Activated CD4-positive, alpha-beta T cell treated with anti-CD3 and anti-CD28 coated beads for 1 hour (primary cell): ENCODE measurements at regions not wholly inside any gene's neighbourhood (a gene's known extent, or its start where the extent isn't known, plus 50 kb on each side); places are given as distances from the start of the nearest gene placed in this dataset.

ENCODE experiments used
- DNase-seq: peaks from one replicate; pipeline ENCODE4 v3.0.0-alpha.2; 2020

DNA sequence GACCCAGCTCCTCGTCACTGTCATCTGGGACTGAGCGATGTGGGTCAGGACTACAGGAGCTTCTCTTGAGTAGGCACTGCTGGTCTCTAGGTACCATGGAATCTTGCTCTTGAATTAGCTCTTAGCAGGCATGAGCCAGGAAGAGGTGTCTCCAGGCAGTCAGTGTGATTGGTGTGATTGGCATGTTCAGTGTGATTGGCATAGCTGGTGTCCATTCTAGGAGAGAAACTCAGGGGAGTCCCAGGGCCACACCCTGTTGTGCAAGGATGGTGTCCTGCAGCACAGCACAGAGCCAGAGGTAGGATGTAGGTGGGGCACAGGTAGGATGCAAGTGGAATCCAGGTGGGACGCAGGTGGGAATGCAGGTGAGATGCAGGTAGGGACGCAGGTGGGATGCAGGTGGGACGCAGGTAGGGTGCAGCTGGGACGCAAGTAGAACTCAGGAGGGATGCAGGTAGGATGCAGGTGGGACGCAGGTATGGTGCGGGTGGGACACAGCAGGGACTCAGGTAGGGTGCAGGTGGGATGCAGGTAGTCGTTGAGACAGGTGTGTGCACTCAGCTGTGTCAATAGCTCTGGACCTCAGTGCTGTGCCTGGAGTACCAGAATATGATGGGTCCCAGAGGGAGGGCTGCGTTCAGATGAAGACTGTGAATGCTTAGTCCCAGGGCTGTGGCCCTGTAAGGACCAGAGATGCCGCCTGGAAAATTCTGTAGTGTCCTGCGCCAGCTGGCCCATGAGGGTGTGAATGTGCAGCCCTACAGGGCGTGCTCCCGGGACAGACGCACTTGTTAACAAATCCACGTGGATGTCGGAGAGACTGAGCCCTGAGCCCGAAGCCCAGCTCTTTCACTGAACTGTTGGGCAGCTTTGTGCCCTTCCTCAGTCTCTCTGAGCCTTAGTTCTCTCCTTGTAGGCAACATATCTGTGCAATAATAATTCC, 248.2 kb upstream of the PITRM1 start:
- DNase-seq = no peak

DNA sequence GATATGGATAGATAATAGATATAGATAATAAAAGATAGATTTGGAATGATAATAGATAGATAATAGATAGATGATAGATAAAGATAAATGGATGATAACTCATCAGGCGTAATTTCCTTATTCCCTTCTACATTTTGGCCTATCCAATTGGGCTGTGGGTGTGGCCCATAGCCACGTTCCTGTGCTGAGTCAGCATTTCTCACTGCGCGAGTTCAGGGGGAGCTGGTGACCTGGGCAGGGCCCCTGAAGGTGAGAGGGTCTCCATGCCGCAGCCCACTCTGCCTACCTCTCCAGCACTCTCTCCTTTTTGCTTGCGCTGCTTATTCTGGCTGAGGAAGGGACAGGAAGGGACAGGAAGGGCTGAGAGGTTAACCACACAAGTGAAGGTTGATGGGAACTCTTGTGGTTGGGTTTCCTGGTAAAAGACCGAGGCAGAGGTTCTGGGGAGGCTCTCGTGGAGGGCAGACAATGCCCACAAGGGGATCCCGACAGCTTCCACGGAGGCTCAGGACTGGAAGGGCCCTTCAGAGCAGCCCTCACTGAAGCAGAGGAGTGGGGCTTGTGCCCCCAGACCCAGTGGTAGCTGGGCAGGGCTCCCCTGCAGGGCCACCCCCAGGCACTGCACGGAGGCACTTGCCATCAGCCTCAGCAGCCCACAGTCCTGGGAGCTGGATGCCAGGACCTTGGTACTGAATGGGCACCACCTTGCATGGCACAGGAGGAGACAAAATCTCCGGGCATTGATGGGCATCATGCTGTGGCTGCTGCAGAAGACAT, 247.3 kb upstream of the PITRM1 start:
- no peak for DNase-seq

DNA sequence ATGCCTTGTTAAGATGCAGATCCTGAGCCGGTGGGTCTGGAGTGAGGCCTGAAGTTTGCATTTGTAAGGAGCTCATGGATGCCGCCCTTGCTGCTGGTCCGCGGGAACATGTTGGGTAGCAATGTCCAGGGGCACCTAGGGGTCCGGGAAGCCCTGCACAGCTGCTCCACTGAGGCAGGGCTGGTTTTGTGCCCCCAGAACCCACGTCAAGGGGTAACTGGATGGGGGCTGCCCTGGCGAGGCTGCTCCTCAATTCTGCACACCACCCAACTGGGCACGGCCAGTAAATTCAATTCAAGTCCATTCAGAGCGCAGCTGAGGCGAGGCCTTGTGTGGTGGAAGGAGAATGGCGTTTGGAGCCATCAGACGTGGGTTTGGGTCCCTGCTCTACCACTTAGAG, 246.3 kb upstream of the PITRM1 start:
- DNase-seq = no peak

DNA sequence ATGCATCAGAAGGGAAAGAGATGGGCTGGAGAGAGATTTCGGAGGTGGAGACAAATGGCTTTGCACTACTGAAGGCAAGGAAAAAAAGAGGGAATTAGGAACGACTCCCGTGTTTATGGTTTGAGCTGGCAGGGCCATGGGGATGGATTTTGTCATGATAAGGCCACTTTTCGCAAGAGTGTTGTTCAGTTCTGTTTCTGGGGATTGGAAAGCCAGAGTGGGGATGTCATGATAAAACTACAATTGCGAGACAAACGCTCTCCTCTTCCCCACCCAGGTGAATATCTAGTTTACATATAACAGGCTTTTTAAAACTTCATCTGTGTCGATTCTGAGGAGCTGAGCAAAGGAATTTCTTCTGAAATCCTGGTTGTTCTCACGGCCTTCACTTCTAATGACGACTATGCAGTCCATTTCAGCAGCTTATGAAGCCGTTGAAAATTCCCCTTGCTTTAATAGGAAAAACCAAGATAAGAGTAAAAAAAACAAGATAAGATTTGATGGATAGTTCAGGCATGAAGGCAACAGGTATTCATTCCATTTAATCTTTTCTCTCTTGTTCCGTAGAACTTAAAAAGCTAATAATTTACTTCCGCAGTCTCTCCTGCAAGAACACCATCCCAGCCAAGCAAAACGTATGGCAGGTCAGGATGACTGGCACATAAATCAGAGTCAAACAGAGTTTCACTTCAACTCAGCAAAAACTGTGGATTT, 245.6 kb upstream of the PITRM1 start:
- DNase-seq = no peak

DNA sequence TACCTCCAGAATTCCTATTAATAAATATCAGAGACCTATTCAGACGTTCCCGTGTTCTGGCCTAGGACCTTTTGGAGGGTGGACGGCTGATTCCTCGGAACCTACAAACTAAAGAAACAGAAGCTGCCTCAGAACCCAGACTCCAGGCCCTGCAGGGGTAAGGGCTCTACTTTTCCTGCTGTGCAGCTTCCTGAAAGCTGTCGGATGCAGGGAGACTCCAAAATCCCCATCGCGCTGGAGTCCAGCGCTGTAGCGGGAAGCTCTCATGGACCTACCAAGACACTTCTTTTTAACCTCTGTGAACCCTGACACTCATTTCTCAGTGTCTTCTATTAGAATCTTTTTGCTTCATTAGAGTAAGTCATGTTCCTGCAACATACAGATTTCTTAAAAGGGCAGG, 244.5 kb upstream of the PITRM1 start:
- no peak for DNase-seq

DNA sequence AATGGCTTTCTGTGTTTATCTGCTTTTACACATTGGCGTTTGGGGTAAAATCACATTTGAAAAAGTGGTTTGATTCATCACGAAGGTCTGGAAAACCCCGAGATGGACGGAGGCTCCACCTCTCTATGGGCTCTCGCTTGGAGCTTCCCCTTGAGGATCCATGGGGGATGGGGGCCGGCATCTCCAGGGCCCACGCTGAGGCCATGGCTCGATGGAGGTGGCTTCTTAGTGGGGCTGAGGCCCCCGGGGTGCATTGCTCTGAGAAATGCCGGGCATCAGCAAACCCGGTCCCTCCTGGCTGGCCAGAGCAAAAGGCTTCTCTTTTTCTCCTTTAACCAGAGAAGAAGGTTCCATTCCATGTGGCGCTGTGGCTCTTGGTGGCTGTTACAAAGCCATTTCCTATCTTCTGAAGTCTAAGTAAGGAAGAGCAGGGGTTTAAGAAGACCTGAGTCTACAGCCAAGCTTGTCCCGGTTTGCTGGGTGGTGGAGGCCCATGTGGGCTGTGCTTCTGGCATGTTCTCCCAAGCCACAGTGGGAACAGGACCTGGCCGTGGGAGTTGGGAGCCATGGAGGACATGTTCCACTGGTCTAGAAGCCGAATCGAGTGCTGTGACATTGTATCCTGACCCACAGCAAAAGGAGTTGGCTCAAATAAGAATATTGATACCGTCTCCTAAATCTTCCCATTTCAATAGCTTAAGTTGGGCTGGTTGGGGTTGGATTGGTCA, 243.5 kb upstream of the PITRM1 start:
- DNase-seq = no peak

- no peak for DNase-seq
These were observed 242.6 kb upstream of the PITRM1 start for GRCh38 chr10:3415038-3415736.

- DNase-seq = no peak
These were observed 242.1 kb upstream of the PITRM1 start for GRCh38 chr10:3414667-3415023.

DNA sequence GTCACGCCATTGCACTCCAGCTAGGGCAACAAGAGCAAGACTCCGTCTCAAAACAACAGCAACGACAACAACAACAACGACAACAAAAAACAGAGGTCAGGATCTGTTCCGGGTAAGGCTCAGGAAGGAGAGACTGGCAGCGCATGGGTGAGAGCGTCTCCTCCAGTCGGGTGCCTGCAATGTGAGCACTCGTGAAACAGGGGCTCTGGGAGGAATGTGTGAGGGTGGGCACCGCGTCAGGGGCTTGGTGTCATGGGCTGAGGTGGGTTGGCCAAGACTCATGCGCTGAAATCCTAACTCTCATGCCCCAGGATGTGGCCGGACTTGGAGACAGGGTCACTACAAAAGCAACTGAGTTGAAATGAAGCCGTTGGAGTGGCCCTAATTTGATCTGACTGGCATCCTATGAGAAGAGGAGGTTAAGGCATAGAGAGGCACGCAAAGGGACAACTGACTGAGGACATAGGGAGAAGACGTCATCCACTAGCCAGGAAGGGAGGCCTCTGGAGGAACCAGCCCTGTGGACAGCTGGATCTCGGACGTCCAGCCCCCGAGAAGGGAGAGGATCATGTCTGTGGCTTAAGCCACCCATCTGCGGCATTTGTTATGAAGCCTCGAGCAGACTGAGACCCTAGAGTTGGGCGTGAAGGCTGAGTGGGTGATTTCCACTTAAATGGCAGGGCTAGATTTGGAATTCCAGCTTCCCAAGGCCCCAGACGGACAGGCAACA, 241.5 kb upstream of the PITRM1 start:
- DNase-seq = no peak

- no peak for DNase-seq
These were observed 240.1 kb upstream of the PITRM1 start for GRCh38 chr10:3412646-3413045.

GRCh38 chr10:3412071-3412582, 239.5 kb upstream of the PITRM1 start:
- DNase-seq = no peak

DNA sequence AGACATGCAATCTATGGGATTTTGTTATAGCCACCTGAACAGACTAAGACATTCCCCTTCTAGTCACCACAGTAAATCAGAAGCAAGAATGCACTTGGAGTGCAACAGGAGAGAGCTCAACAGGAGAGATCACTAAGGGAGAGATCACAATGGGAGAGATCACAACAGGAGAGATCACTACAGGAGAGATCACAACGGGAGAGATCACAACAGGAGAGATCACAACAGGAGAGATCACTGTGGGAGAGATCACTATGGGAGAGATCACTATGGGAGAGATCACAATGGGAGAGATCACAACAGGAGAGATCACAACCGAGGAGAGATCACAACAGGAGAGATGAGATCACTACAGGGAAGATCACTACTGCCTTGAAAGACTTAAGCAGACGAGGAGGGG, 238.5 kb upstream of the PITRM1 start:
- no peak for DNase-seq

- no peak for DNase-seq
These were observed 237.3 kb upstream of the PITRM1 start for GRCh38 chr10:3409928-3410327.

DNA sequence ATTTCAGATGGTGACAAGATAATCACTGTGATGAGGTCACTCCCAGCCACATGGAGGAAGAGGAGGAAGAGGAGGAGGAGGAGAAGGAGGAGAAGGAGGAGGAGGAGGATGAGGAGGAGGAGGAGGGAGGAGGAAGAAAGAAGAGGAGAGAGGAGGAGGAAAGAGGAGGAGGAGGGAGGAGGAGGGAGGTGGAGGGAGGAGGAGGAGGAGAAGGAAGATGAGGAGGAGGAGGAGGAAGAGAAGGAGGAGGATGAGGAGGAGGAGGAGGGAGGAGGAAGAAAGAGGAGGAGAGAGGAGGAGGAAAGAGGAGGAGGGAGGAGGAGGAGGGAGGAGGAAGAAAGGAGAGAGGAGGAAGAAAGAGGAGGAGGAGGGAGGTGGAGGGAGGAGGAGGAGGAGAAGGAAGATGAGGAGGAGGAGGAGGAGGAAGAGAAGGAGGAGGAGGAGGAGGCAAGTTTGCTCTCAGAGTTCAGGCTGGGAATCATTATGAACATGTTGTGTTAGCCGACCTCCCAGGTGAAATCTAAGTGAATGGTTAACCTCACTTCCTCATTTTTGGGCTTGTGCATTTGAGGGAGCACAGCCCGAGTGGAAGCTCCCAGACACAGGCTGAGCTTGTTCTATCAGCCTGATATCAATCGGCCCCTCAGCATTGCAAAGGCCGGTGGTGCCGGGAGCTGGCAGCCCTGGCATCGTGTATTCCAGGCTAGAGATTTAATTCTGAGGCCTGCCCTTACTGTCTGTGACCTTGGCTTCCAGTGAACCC, 236.2 kb upstream of the PITRM1 start:
- no peak for DNase-seq

GRCh38 chr10:3407208-3407607, 234.6 kb upstream of the PITRM1 start:
- no peak for DNase-seq

DNA sequence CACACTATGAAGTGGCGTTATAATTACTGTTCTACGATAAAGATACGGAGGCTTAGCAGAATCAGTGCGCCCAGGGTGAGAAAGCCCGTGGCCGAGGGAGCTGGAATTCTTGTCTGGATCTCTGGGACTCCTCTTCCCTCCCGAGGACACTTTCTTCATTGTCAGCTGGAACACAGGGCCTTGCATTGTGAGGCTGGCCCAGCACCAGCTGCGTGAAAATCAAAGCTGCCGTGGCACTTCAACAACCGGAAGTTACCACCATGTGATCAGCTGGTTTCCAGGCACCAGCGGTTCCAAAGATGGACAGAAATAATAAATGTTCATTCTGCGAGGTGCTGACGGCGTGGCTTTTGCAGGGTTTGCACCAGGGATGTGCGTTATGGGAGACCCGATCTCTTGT, 234.0 kb upstream of the PITRM1 start:
- no peak for DNase-seq

- no peak for DNase-seq
These were observed 231.8 kb upstream of the PITRM1 start for GRCh38 chr10:3404381-3404780.

DNA sequence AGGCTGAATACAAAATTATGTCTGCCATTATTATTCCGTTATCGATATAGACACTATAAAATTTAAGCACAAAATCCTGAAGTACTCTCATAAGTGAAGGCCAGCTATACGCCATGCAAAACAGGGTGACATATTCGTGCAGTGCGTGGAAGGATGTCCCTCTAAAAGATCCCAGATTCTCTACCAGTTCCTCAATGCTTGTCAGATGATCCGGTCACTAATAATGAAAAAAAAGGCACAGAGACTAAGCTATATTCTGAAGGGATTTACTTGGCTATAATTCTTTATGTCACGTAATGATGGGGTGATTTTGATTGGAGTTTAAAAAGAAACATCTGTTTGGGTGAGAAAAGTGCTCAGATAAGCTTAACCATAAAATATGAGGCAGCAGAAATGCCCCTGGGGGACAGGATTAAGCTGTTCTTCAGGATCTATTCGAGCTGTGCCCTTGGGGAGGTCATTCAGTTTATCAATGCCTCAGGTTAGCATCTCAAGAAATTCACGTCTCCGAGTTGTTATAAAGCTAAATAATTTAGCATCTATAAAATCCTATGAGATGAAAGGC, 229.7 kb upstream of the PITRM1 start:
- DNase-seq = no peak

GRCh38 chr10:3401491-3401938, 228.9 kb upstream of the PITRM1 start:
- DNase-seq = no peak

DNA sequence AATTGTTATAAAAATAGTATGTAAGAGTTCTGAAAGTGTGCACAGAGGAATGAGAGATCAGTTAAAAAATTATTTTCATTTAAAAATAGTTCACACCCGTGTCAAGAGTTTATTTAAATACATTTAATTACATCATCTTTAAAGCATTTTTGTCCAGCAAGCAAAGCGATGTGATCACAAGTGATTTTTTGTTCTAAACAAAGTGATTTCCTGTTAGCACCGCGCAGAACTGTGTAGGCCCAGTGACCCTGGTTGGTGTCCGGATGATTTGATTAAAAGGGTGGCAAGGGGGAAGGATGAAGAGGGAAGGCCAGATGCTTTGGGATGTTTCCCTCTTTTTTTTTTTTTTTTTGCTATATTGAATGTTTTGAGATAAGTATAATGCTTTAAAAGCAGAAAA, 227.8 kb upstream of the PITRM1 start:
- DNase-seq = no peak
